NCI-H510A (cell line): ENCODE measurements at regions not wholly inside any gene's neighbourhood (a gene's known extent, or its start where the extent isn't known, plus 50 kb on each side); places are given as distances from the start of the nearest gene placed in this dataset.
"Not testable (repeated sequence)": the region's sequence is repeated elsewhere in the genome, so short reads cannot be mapped to it uniquely, and the experiment has no call there.

Experiments
- DNase-seq: peaks from one replicate; lab custom pipeline; 2025; lab: John Stamatoyannopoulos, UW

DNA sequence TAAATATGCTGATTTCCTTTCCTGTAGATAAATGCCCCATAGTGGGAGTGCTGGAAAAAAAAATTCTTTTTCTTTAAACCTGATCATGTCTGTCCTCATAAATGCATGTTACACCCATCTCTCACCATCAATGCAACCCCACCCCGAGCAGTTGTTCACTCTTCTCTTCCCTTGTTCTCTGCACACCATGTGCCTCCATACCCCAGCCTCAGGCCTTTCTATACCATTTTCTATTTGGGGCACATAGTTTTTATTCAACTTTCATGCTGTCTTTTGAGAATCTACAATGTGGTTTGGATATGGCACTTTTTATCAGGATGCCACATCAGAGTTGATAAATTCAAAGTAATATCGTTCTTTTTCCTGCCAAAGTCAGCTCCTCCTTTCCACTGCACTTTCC, 202.6 kb downstream of the POTED start:
- DNase-seq, result not testable (repeated sequence)

DNA sequence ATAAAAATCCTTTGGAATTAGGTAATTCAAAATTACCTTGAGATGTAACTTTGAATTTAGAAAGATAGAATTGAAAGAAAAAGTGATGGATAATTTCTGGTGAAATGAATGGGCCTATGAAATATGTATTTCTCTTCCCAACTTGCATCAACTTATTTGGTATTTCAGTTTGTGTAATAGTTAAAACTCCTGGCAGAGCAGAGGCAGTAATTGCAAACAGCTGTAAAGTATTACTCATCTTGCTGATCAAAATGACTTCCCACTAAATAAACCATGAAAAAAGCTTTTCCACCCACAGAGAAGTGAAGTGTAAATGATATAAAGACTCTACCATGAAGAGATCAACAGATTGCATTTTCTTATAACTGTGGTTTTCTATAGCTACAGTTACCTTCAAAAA, 201.0 kb downstream of the POTED start:
- not testable (repeated sequence) for DNase-seq

- DNase-seq, result not testable (repeated sequence)
Measured at GRCh38 chr21:13806444-13806843, 196.9 kb downstream of the POTED start.

DNA sequence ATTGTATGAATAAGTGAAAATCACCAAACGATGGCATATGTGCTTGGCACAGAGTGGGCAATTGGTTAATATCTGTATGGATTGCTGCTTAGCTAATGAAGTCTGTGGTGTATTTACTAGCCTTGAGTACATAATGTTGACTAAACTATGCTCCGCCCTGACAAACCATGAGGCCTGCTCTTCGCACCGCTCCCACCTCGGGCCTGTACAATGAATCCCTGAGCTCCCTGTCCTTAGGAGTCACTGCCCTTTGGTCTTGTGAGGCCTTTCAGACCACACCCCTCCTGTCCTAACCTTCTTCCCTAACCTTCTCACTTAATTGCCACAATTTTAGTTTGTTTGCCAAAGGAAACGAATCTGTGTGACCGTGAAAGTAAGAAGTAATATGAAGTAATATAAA, 193.2 kb downstream of the POTED start:
- not testable (repeated sequence) for DNase-seq
